MCF 10A (cell line): ENCODE measurements at regions not wholly inside any gene's neighbourhood (a gene's known extent, or its start where the extent isn't known, plus 50 kb on each side); places are given as distances from the start of the nearest gene placed in this dataset.

ENCODE experiments used
- BruUV-seq: library from RNA; stranded (reverse); fragments of 400-500 nt; replicated peaks from 2 replicates; lab custom pipeline; 2021; lab: Mats Ljungman, UMichigan
- CTCF ChIA-PET: fragments of 300-600 bp; sonication (Branson Sonifier 250); formaldehyde crosslinking; extraction: SDS; loops from one replicate; lab custom pipeline; 2021; ENCODE audit warnings: antibody characterized with exemption, inconsistent platforms; lab: Yijun Ruan, JAX
- POLR2A ChIA-PET: fragments of 300-600, 350-650 bp; sonication (Branson Sonifier 250); formaldehyde crosslinking; extraction: SDS; loops from one replicate; lab custom pipeline; 2020; ENCODE audit warnings: antibody characterized with exemption, inconsistent platforms; lab: Yijun Ruan, JAX
- DNase-seq: peaks from one replicate; pipeline ENCODE4 v3.0.0-alpha.2; 2018; ENCODE audit not compliant: unreplicated experiment
- H3K27ac Mint-ChIP-seq: one replicate; pipeline ENCODE4 v1.8.0; 2022; ENCODE audit warnings: mild to moderate bottlenecking, low read depth, mixed read lengths; ENCODE audit not compliant: unreplicated experiment
- H3K27me3 Mint-ChIP-seq: one replicate; pipeline ENCODE4 v1.8.0; 2022; ENCODE audit warnings: mixed read lengths; ENCODE audit not compliant: insufficient read depth, unreplicated experiment
- H3K36me3 Mint-ChIP-seq: one replicate; pipeline ENCODE4 v1.8.0; 2022; ENCODE audit warnings: mild to moderate bottlenecking, moderate library complexity, mixed read lengths; ENCODE audit not compliant: insufficient read depth, unreplicated experiment
- H3K4me1 Mint-ChIP-seq: one replicate; pipeline ENCODE4 v1.8.0; 2022; ENCODE audit warnings: mixed read lengths; ENCODE audit not compliant: insufficient read depth, unreplicated experiment
- H3K4me3 Mint-ChIP-seq: one replicate; pipeline ENCODE4 v1.8.0; 2022; ENCODE audit warnings: mild to moderate bottlenecking, moderate library complexity, mixed read lengths; ENCODE audit not compliant: unreplicated experiment
- H3K9me3 Mint-ChIP-seq: one replicate; pipeline ENCODE4 v1.8.0; 2022; ENCODE audit warnings: mixed read lengths; ENCODE audit not compliant: unreplicated experiment
- CTCF ChIP-seq: fragments of 200-600 bp; IDR thresholded peaks from one replicate; pipeline ENCODE4 v1.8.0; 2022; ENCODE audit warnings: antibody characterized with exemption, mild to moderate bottlenecking; ENCODE audit not compliant: unreplicated experiment
- intact Hi-C: fragments of 100-400 bp; cut with micrococcal nuclease; formaldehyde crosslinking; loops from 2 replicates; pipeline ENCODE4 v1.14.1; 2022

- POLR2A ChIA-PET = interaction anchor here (0.9 kb wide), 1 partner anchor 13 kb away, joined by 3 read pairs; no protein-coding TSS in a partner anchor
- no TSS peak for BruUV-seq
- peak; percentile 20 for DNase-seq
- intact Hi-C loops = no loop called here
- Mint-ChIP-seq H3K36me3 (no peaks in the 10 kb centered on the region), H3K4me1 (peaks cover under 1% of the 10 kb centered on the region), H3K9me3 (no peaks in the 10 kb centered on the region), H3K4me3 (no peak overlapping the region), H3K27ac (no peak overlapping the region), H3K27me3 (peaks cover 79% of the 10 kb centered on the region)
- TF ChIP-seq CTCF = no peak
- CTCF ChIA-PET = no interaction called here
These were observed 282.2 kb downstream of the CYP26B1 start for GRCh38 chr2:71865391-71865965.

- Mint-ChIP-seq H3K4me1 (no peaks in the 10 kb centered on the region), H3K36me3 (no peaks in the 10 kb centered on the region), H3K4me3 (no peak overlapping the region), H3K27ac (no peak overlapping the region), H3K9me3 (no peaks in the 10 kb centered on the region), H3K27me3 (peaks cover 76% of the 10 kb centered on the region)
- TF ChIP-seq CTCF = no peak
- CTCF ChIA-PET = interaction anchor here (0.8 kb wide), 1 partner anchor 66 kb away, joined by 3 read pairs; no protein-coding TSS in a partner anchor
- DNase-seq = no peak
- POLR2A ChIA-PET = no interaction called here
- intact Hi-C loops = no loop called here
- BruUV-seq = no TSS peak
These were observed 283.6 kb downstream of the CYP26B1 start for GRCh38 chr2:71864085-71864484.

- BruUV-seq = no TSS peak
These were observed 284.3 kb downstream of the CYP26B1 start for GRCh38 chr2:71863396-71863795.

GRCh38 chr2:71862921-71863320 is 284.7 kb downstream of the CYP26B1 start:
- BruUV-seq = no TSS peak
- DNase-seq = no peak
- ChIA-PET POLR2A (no interaction called here), CTCF (interaction anchor here (0.6 kb wide), 1 partner anchor 10 kb away, joined by 3 read pairs; no protein-coding TSS in a partner anchor)
- Mint-ChIP-seq H3K4me1 (no peaks in the 10 kb centered on the region), H3K27me3 (peaks cover 64% of the 10 kb centered on the region), H3K36me3 (no peaks in the 10 kb centered on the region), H3K4me3 (no peak overlapping the region), H3K9me3 (no peaks in the 10 kb centered on the region), H3K27ac (no peak overlapping the region)
- no peak for TF ChIP-seq CTCF
- intact Hi-C loops = no loop called here

More at GRCh38 chr2:71863396-71863795, 284.3 kb downstream of the CYP26B1 start:
- ChIA-PET POLR2A (no interaction called here), CTCF (interaction anchor here (0.8 kb wide), 1 partner anchor 65 kb away, joined by 3 read pairs; no protein-coding TSS in a partner anchor)
- no peak for TF ChIP-seq CTCF
- no peaks in the 10 kb centered on the region for H3K9me3 Mint-ChIP-seq
- H3K4me1 Mint-ChIP-seq = no peaks in the 10 kb centered on the region
- no peak overlapping the region for H3K4me3 Mint-ChIP-seq
- peaks cover 69% of the 10 kb centered on the region for H3K27me3 Mint-ChIP-seq
- DNase-seq = no peak
- H3K36me3 Mint-ChIP-seq = no peaks in the 10 kb centered on the region
- intact Hi-C loops = no loop called here
- no peak overlapping the region for H3K27ac Mint-ChIP-seq
